Stomach (tissue), 4 donors: ENCODE measurements at regions not wholly inside any gene's neighbourhood (a gene's known extent, or its start where the extent isn't known, plus 50 kb on each side); places are given as distances from the start of the nearest gene placed in this dataset.

Experiments used
- CTCF ChIP-seq, 7 experiments: fragments of 450-650 bp in 4 of 7; fragments of 200-600 bp in 3 of 7; sonication (generic) in 3 of 7; IDR thresholded peaks; one replicate each; pipeline ENCODE4 v1.5.1; 2016 to 2019; ENCODE audit warnings: antibody characterized with exemption in 7 of 7, control low read depth in 2 of 7, mild to moderate bottlenecking in 1 of 7
- EP300 ChIP-seq: sonication (generic); formaldehyde crosslinking; IDR thresholded peaks from one replicate; pipeline ENCODE4 v1.6.1; 2017; ENCODE audit warnings: antibody characterized with exemption
- POLR2AphosphoS5 ChIP-seq, 3 donors: sonication (generic); formaldehyde crosslinking; IDR thresholded peaks; one replicate each; pipeline ENCODE4 v1.6.1; 2016; ENCODE audit warnings: antibody characterized with exemption in 3 of 3

- TF ChIP-seq POLR2AphosphoS5 (IDR thresholded peaks at IDR 0.05) (no peak), EP300 (no peak), CTCF (IDR thresholded peaks at IDR 0.05) (no peak)
Observed at GRCh38 chr4:10380735-10381134, 76.5 kb downstream of the ZNF518B start.
